Chondrocyte (in vitro differentiated cells): ENCODE measurements at regions not wholly inside any gene's neighbourhood (a gene's known extent, or its start where the extent isn't known, plus 50 kb on each side); places are given as distances from the start of the nearest gene placed in this dataset.

ENCODE experiments used
- DNase-seq: peaks from one replicate; pipeline ENCODE4 v3.0.0; 2021; ENCODE audit warnings: mixed read lengths, low spot score
- H3K27ac Mint-ChIP-seq: one replicate; pipeline ENCODE4 v1.8.0; 2021; ENCODE audit warnings: mild to moderate bottlenecking, moderate library complexity, mixed read lengths; ENCODE audit not compliant: unreplicated experiment
- H3K27me3 Mint-ChIP-seq: 2 replicates; pipeline ENCODE4 v1.8.0; 2021; ENCODE audit warnings: low read depth, mixed read lengths
- H3K36me3 Mint-ChIP-seq: 2 replicates; pipeline ENCODE4 v1.8.0; 2021; ENCODE audit warnings: low read depth, mixed read lengths
- H3K4me1 Mint-ChIP-seq: 2 replicates; pipeline ENCODE4 v1.8.0; 2021; ENCODE audit warnings: low read depth, mild to moderate bottlenecking, mixed read lengths
- H3K4me3 Mint-ChIP-seq: one replicate; pipeline ENCODE4 v1.8.0; 2021; ENCODE audit warnings: mild to moderate bottlenecking, moderate library complexity, mixed read lengths; ENCODE audit not compliant: unreplicated experiment
- H3K9me3 Mint-ChIP-seq: 2 replicates; pipeline ENCODE4 v1.8.0; 2021; ENCODE audit warnings: low read depth, mixed read lengths
- TF ChIP-seq, protein P1 (sequence below): fragments of 200-600 bp; sonication (generic); IDR thresholded peaks from 2 replicates; pipeline ENCODE4 v1.5.0; 2021; ENCODE audit warnings: antibody characterized with exemption, mild to moderate bottlenecking, moderate library complexity

- TF ChIP-seq, protein P1, sequence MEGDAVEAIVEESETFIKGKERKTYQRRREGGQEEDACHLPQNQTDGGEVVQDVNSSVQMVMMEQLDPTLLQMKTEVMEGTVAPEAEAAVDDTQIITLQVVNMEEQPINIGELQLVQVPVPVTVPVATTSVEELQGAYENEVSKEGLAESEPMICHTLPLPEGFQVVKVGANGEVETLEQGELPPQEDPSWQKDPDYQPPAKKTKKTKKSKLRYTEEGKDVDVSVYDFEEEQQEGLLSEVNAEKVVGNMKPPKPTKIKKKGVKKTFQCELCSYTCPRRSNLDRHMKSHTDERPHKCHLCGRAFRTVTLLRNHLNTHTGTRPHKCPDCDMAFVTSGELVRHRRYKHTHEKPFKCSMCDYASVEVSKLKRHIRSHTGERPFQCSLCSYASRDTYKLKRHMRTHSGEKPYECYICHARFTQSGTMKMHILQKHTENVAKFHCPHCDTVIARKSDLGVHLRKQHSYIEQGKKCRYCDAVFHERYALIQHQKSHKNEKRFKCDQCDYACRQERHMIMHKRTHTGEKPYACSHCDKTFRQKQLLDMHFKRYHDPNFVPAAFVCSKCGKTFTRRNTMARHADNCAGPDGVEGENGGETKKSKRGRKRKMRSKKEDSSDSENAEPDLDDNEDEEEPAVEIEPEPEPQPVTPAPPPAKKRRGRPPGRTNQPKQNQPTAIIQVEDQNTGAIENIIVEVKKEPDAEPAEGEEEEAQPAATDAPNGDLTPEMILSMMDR: no peak
- Mint-ChIP-seq H3K9me3 (peaks cover 6% of the 10 kb centered on the region), H3K27ac (no peak overlapping the region), H3K4me3 (no peak overlapping the region), H3K4me1 (no peaks in the 10 kb centered on the region), H3K36me3 (peaks cover 3% of the 10 kb centered on the region), H3K27me3 (no peaks in the 10 kb centered on the region)
- no peak for DNase-seq
These were observed 2480.2 kb downstream of the PCDH7 start for GRCh38 chr4:33200377-33200776.

- no peaks in the 10 kb centered on the region for H3K4me1 Mint-ChIP-seq
These were observed 2498.1 kb downstream of the PCDH7 start for GRCh38 chr4:33218238-33218637.

GRCh38 chr4:33226133-33226532 is 2506.0 kb downstream of the PCDH7 start:
- Mint-ChIP-seq H3K4me3 (no peak overlapping the region), H3K4me1 (no peaks in the 10 kb centered on the region), H3K9me3 (peaks cover 6% of the 10 kb centered on the region), H3K36me3 (peaks cover 2% of the 10 kb centered on the region), H3K27ac (no peak overlapping the region), H3K27me3 (no peaks in the 10 kb centered on the region)
- TF ChIP-seq, protein P1: no peak
- no peak for DNase-seq

More at GRCh38 chr4:33218238-33218637, 2498.1 kb downstream of the PCDH7 start:
- Mint-ChIP-seq H3K27ac (no peak overlapping the region), H3K36me3 (no peaks in the 10 kb centered on the region), H3K9me3 (peaks cover 2% of the 10 kb centered on the region), H3K27me3 (no peaks in the 10 kb centered on the region), H3K4me3 (no peak overlapping the region)
- TF ChIP-seq, protein P1: no peak
- DNase-seq: no peak

- H3K27me3 Mint-ChIP-seq: no peaks in the 10 kb centered on the region
- TF ChIP-seq, protein P1: no peak
- DNase-seq: no peak
- peaks cover 2% of the 10 kb centered on the region for H3K36me3 Mint-ChIP-seq
- no peak overlapping the region for H3K4me3 Mint-ChIP-seq
- no peaks in the 10 kb centered on the region for H3K4me1 Mint-ChIP-seq
- no peak overlapping the region for H3K27ac Mint-ChIP-seq
- H3K9me3 Mint-ChIP-seq: peaks cover 6% of the 10 kb centered on the region
These were observed 2506.6 kb downstream of the PCDH7 start for GRCh38 chr4:33226783-33227182.

GRCh38 chr4:33255094-33255493 is 2534.9 kb downstream of the PCDH7 start:
- no peak overlapping the region for H3K27ac Mint-ChIP-seq
- H3K27me3 Mint-ChIP-seq: peaks cover 6% of the 10 kb centered on the region
- TF ChIP-seq, protein P1: no peak
- H3K36me3 Mint-ChIP-seq: no peaks in the 10 kb centered on the region
- H3K4me3 Mint-ChIP-seq: no peak overlapping the region
- H3K4me1 Mint-ChIP-seq: no peaks in the 10 kb centered on the region
- no peaks in the 10 kb centered on the region for H3K9me3 Mint-ChIP-seq
- DNase-seq: no peak
